IPS-15b (cell line): ENCODE measurements at regions not wholly inside any gene's neighbourhood (a gene's known extent, or its start where the extent isn't known, plus 50 kb on each side); places are given as distances from the start of the nearest gene placed in this dataset.

Experiments
- H3K27me3 ChIP-seq: one replicate; pipeline ENCODE4 v1.6.1; 2013; ENCODE audit warnings: low read length; ENCODE audit not compliant: control insufficient read depth, insufficient read depth
- H3K36me3 ChIP-seq: one replicate; pipeline ENCODE4 v1.6.1; 2013; ENCODE audit warnings: low read length; ENCODE audit not compliant: control insufficient read depth, insufficient read depth
- H3K4me1 ChIP-seq: one replicate; pipeline ENCODE4 v1.6.1; 2013; ENCODE audit warnings: mild to moderate bottlenecking, low read length; ENCODE audit not compliant: control insufficient read depth, insufficient read depth
- H3K4me3 ChIP-seq: one replicate; pipeline ENCODE4 v1.5.1; 2013; ENCODE audit warnings: low read depth, low read length
- H3K9ac ChIP-seq: one replicate; pipeline ENCODE4 v1.6.1; 2013; ENCODE audit warnings: low read depth, mild to moderate bottlenecking, low read length
- H3K9me3 ChIP-seq: one replicate; pipeline ENCODE4 v1.6.1; 2013; ENCODE audit warnings: mild to moderate bottlenecking, low read length; ENCODE audit not compliant: control insufficient read depth, insufficient read depth

- H3K9ac ChIP-seq, result no peak overlapping the region
- H3K4me3 ChIP-seq, result no peak overlapping the region
- H3K9me3 ChIP-seq, result no peaks in the 10 kb centered on the region
These were observed 255.6 kb upstream of the UGT8 start for GRCh38 chr4:114343015-114343414.

GRCh38 chr4:114349543-114350175 lies 248.9 kb upstream of the UGT8 start:
- Histone ChIP-seq H3K9ac (no peak overlapping the region), H3K36me3 (no peaks in the 10 kb centered on the region), H3K4me1 (no peaks in the 10 kb centered on the region), H3K27me3 (no peaks in the 10 kb centered on the region), H3K9me3 (no peaks in the 10 kb centered on the region), H3K4me3 (no peak overlapping the region)

More at GRCh38 chr4:114343015-114343414, 255.6 kb upstream of the UGT8 start:
- Histone ChIP-seq H3K27me3 (no peaks in the 10 kb centered on the region), H3K36me3 (no peaks in the 10 kb centered on the region), H3K4me1 (no peaks in the 10 kb centered on the region)

GRCh38 chr4:114358901-114359300 lies 239.7 kb upstream of the UGT8 start:
- no peaks in the 10 kb centered on the region for H3K36me3 ChIP-seq
- H3K4me1 ChIP-seq, result no peaks in the 10 kb centered on the region
- H3K9ac ChIP-seq, result no peak overlapping the region
- no peaks in the 10 kb centered on the region for H3K9me3 ChIP-seq
- no peak overlapping the region for H3K4me3 ChIP-seq
- H3K27me3 ChIP-seq, result no peaks in the 10 kb centered on the region

- H3K27me3 ChIP-seq, result no peaks in the 10 kb centered on the region
- H3K4me1 ChIP-seq, result no peaks in the 10 kb centered on the region
- no peak overlapping the region for H3K4me3 ChIP-seq
- H3K9me3 ChIP-seq, result no peaks in the 10 kb centered on the region
- no peak overlapping the region for H3K9ac ChIP-seq
- no peaks in the 10 kb centered on the region for H3K36me3 ChIP-seq
These were observed 237.4 kb upstream of the UGT8 start for GRCh38 chr4:114361249-114361648.

- H3K4me1 ChIP-seq, result no peaks in the 10 kb centered on the region
- no peaks in the 10 kb centered on the region for H3K27me3 ChIP-seq
- H3K36me3 ChIP-seq, result no peaks in the 10 kb centered on the region
- no peaks in the 10 kb centered on the region for H3K9me3 ChIP-seq
- no peak overlapping the region for H3K9ac ChIP-seq
- no peak overlapping the region for H3K4me3 ChIP-seq
These were observed 233.8 kb upstream of the UGT8 start for GRCh38 chr4:114364857-114365256.

- Histone ChIP-seq H3K4me1 (no peaks in the 10 kb centered on the region), H3K9me3 (no peaks in the 10 kb centered on the region), H3K9ac (no peak overlapping the region), H3K36me3 (no peaks in the 10 kb centered on the region), H3K4me3 (no peak overlapping the region), H3K27me3 (no peaks in the 10 kb centered on the region)
These were observed 233.0 kb upstream of the UGT8 start for GRCh38 chr4:114365591-114365990.

GRCh38 chr4:114366368-114366767 lies 232.2 kb upstream of the UGT8 start:
- Histone ChIP-seq H3K27me3 (no peaks in the 10 kb centered on the region), H3K4me3 (no peak overlapping the region), H3K9ac (no peak overlapping the region), H3K9me3 (no peaks in the 10 kb centered on the region), H3K36me3 (no peaks in the 10 kb centered on the region), H3K4me1 (no peaks in the 10 kb centered on the region)

- H3K4me3 ChIP-seq, result no peak overlapping the region
- H3K4me1 ChIP-seq, result no peaks in the 10 kb centered on the region
- no peaks in the 10 kb centered on the region for H3K36me3 ChIP-seq
- no peaks in the 10 kb centered on the region for H3K27me3 ChIP-seq
- no peaks in the 10 kb centered on the region for H3K9me3 ChIP-seq
- H3K9ac ChIP-seq, result no peak overlapping the region
These were observed 229.9 kb upstream of the UGT8 start for GRCh38 chr4:114368751-114369150.

GRCh38 chr4:114373508-114373907 lies 225.1 kb upstream of the UGT8 start:
- Histone ChIP-seq H3K9me3 (no peaks in the 10 kb centered on the region), H3K27me3 (no peaks in the 10 kb centered on the region), H3K4me3 (no peak overlapping the region), H3K36me3 (no peaks in the 10 kb centered on the region), H3K4me1 (no peaks in the 10 kb centered on the region), H3K9ac (no peak overlapping the region)

- Histone ChIP-seq H3K4me3 (no peak overlapping the region), H3K4me1 (no peaks in the 10 kb centered on the region), H3K27me3 (no peaks in the 10 kb centered on the region), H3K9me3 (no peaks in the 10 kb centered on the region), H3K9ac (no peak overlapping the region), H3K36me3 (no peaks in the 10 kb centered on the region)
These were observed 220.2 kb upstream of the UGT8 start for GRCh38 chr4:114378305-114378903.

GRCh38 chr4:114383067-114383466 lies 215.5 kb upstream of the UGT8 start:
- no peak overlapping the region for H3K4me3 ChIP-seq
- no peaks in the 10 kb centered on the region for H3K27me3 ChIP-seq
- no peaks in the 10 kb centered on the region for H3K36me3 ChIP-seq
- H3K9ac ChIP-seq, result no peak overlapping the region
- H3K9me3 ChIP-seq, result no peaks in the 10 kb centered on the region
- no peaks in the 10 kb centered on the region for H3K4me1 ChIP-seq

- H3K9me3 ChIP-seq, result no peaks in the 10 kb centered on the region
- no peaks in the 10 kb centered on the region for H3K27me3 ChIP-seq
- no peaks in the 10 kb centered on the region for H3K36me3 ChIP-seq
- H3K4me1 ChIP-seq, result no peaks in the 10 kb centered on the region
- H3K9ac ChIP-seq, result no peak overlapping the region
- no peak overlapping the region for H3K4me3 ChIP-seq
These were observed 214.9 kb upstream of the UGT8 start for GRCh38 chr4:114383721-114384120.
